Ishikawa (cell line): ENCODE measurements at regions not wholly inside any gene's neighbourhood (a gene's known extent, or its start where the extent isn't known, plus 50 kb on each side); places are given as distances from the start of the nearest gene placed in this dataset.

Experiments used
- CEBPB ChIP-seq: IDR thresholded peaks from 2 replicates; pipeline ENCODE4 v1.6.1; 2012
- CREB1 ChIP-seq: IDR thresholded peaks from 2 replicates; pipeline ENCODE4 v1.6.1; 2012; ENCODE audit warnings: low read depth
- EP300 ChIP-seq: IDR thresholded peaks from 2 replicates; pipeline ENCODE4 v1.6.1; 2012; ENCODE audit warnings: borderline replicate concordance
- FOXM1 ChIP-seq: IDR thresholded peaks from 2 replicates; pipeline ENCODE4 v1.6.1; 2012; ENCODE audit warnings: low read depth, borderline replicate concordance
- NFIC ChIP-seq: IDR thresholded peaks from 2 replicates; pipeline ENCODE4 v1.6.1; 2012
- RAD21 ChIP-seq: IDR thresholded peaks from 2 replicates; pipeline ENCODE4 v1.6.1; 2012; ENCODE audit warnings: low read depth
- TAF1 ChIP-seq: IDR thresholded peaks from 2 replicates; pipeline ENCODE4 v1.6.1; 2012; ENCODE audit warnings: low read depth, mild to moderate bottlenecking
- TEAD4 ChIP-seq: IDR thresholded peaks from 2 replicates; pipeline ENCODE4 v1.6.1; 2012
- ZBTB7A ChIP-seq: IDR thresholded peaks from 2 replicates; pipeline ENCODE4 v1.6.1; 2012; ENCODE audit warnings: low read depth
- TF ChIP-seq, protein P1 (sequence below): IDR thresholded peaks from 2 replicates; pipeline ENCODE4 v1.6.1; 2012
- TF ChIP-seq, protein P2 (sequence below): IDR thresholded peaks from 2 replicates; pipeline ENCODE4 v1.6.1; 2012; ENCODE audit warnings: low read depth, mild to moderate bottlenecking

DNA sequence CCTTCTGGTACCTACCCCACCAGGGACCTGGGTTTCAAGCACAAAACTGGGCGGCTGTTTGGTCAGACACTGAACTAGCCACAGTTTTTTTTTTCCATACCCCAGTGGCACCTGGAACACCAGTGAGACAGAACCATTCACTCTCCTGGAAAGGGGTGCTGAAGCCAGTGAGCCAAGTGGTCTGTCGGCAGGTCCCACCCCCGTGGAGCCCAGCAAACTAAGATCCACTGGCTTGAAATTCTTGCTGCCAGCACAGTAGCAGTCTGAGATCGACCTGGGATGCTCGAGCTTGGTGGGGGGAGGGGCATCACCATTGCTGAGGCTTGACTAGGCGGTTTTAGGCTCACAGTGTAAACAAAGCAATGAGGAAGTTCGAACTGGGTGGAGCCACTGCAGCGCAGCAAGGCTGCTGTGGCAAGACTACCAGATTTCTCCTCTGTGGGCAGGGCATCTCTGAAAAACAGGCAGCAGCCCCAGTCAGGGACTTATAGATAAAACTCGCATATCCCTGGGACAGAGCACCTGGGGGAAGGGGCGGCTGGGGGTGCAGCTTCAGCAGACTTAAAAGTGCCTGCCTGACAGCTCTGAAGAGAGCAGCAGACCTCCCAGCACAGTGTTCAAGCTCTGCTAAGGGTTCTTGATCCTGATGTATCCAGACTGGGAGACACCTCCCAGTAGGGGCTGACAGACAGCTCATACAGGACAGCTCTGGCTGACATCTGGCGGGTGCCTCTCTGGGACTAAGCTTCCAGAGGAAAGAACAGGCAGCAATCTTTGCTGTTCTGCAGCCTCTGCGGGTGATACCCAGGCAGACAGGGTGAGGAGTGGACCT lies 223.0 kb downstream of the COX18 start:
- TF ChIP-seq CEBPB (no peak), TAF1 (no peak), TEAD4 (no peak), NFIC (no peak), FOXM1 (no peak), CREB1 (no peak), EP300 (no peak), RAD21 (no peak), ZBTB7A (no peak)
- TF ChIP-seq, protein P1, sequence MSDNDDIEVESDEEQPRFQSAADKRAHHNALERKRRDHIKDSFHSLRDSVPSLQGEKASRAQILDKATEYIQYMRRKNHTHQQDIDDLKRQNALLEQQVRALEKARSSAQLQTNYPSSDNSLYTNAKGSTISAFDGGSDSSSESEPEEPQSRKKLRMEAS = no peak
- TF ChIP-seq, protein P2, sequence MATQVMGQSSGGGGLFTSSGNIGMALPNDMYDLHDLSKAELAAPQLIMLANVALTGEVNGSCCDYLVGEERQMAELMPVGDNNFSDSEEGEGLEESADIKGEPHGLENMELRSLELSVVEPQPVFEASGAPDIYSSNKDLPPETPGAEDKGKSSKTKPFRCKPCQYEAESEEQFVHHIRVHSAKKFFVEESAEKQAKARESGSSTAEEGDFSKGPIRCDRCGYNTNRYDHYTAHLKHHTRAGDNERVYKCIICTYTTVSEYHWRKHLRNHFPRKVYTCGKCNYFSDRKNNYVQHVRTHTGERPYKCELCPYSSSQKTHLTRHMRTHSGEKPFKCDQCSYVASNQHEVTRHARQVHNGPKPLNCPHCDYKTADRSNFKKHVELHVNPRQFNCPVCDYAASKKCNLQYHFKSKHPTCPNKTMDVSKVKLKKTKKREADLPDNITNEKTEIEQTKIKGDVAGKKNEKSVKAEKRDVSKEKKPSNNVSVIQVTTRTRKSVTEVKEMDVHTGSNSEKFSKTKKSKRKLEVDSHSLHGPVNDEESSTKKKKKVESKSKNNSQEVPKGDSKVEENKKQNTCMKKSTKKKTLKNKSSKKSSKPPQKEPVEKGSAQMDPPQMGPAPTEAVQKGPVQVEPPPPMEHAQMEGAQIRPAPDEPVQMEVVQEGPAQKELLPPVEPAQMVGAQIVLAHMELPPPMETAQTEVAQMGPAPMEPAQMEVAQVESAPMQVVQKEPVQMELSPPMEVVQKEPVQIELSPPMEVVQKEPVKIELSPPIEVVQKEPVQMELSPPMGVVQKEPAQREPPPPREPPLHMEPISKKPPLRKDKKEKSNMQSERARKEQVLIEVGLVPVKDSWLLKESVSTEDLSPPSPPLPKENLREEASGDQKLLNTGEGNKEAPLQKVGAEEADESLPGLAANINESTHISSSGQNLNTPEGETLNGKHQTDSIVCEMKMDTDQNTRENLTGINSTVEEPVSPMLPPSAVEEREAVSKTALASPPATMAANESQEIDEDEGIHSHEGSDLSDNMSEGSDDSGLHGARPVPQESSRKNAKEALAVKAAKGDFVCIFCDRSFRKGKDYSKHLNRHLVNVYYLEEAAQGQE = no peak
